ENCODE measurements at regions not wholly inside any gene's neighbourhood (a gene's known extent, or its start where the extent isn't known, plus 50 kb on each side); places are given as distances from the start of the nearest gene placed in this dataset.

DNA sequence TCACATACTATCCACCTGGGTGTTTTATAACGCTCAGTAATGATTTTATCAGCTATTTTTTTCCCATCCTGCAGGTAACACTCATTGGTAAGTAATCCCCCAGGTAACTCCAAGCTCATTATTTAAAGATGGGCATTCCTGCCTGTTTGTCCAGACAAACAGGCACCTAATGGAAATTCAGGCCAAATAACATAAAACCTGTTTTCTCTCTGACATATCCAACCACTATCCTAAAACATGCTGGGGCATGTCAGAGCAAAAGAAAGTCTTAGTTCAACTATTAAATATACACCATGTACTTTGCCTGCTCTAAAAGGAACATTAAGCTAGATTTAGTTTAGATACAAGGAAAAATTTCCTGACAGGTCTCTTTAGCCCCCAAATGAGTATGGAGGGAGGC, 987.7 kb downstream of the TTLL7 start:
- DNase-seq: no peak
- H3K4me3 ChIP-seq: no peak overlapping the region
- H3K4me1 ChIP-seq: no peaks in the 10 kb centered on the region
- H3K27ac ChIP-seq (replicated peaks): no peak overlapping the region
- intact Hi-C loops (cut with micrococcal nuclease): no loop called here
- TF ChIP-seq, protein P1, sequence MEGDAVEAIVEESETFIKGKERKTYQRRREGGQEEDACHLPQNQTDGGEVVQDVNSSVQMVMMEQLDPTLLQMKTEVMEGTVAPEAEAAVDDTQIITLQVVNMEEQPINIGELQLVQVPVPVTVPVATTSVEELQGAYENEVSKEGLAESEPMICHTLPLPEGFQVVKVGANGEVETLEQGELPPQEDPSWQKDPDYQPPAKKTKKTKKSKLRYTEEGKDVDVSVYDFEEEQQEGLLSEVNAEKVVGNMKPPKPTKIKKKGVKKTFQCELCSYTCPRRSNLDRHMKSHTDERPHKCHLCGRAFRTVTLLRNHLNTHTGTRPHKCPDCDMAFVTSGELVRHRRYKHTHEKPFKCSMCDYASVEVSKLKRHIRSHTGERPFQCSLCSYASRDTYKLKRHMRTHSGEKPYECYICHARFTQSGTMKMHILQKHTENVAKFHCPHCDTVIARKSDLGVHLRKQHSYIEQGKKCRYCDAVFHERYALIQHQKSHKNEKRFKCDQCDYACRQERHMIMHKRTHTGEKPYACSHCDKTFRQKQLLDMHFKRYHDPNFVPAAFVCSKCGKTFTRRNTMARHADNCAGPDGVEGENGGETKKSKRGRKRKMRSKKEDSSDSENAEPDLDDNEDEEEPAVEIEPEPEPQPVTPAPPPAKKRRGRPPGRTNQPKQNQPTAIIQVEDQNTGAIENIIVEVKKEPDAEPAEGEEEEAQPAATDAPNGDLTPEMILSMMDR (IDR thresholded peaks at IDR 0.05; ENCODE audit: borderline replicate concordance): no peak
- H3K36me3 ChIP-seq: no peaks in the 10 kb centered on the region
- H3K9me3 ChIP-seq (replicated peaks): no peaks in the 10 kb centered on the region
- no peaks in the 10 kb centered on the region for H3K27me3 ChIP-seq (ENCODE audit: low read depth)

DNA sequence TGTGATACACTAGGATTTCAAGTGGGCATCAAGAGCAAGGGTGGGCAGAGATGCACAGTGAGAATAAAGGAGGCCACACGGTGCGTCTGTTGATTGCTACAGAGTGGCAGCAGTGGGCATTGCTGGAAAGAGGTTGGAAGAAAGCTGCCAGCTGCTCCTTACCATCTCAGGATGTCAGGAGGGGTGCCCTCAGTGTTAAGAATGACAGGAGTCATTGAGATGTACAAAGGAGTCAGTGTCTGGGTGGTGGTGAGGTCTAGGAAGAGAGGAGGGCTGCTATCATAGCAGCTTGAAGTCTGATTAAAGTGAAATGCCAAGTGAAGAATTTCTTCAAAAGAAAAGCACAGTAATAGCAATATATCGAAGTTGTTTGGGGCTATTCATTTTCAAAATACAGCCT, 992.7 kb downstream of the TTLL7 start:
- no peaks in the 10 kb centered on the region for H3K27me3 ChIP-seq (ENCODE audit: low read depth)
- TF ChIP-seq, protein P1 (IDR thresholded peaks at IDR 0.05; ENCODE audit: borderline replicate concordance): no peak
- no peak for DNase-seq

DNA sequence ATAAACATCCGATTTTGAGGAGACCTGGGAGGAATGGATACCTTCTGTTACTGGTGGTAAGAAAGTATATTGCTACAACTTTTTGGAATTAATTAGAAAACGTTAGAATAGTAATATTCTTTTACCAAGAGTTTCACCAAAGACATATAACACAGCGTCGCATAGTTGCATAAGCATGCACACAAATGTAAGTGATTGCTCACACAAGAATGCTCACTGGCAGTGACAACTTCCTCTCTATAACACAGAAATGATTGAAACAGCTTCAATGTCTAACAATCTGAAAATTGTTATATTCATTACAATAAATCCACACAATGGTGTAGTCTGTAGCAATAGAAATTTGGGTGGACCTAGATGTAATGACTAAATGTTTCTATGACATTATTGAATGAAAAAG, 998.6 kb downstream of the TTLL7 start:
- intact Hi-C loops (cut with micrococcal nuclease): no loop called here
- Histone ChIP-seq H3K27me3 (ENCODE audit: low read depth) (no peaks in the 10 kb centered on the region), H3K36me3 (no peaks in the 10 kb centered on the region), H3K27ac (replicated peaks) (no peak overlapping the region), H3K4me1 (peaks cover under 1% of the 10 kb centered on the region), H3K9me3 (replicated peaks) (no peaks in the 10 kb centered on the region), H3K4me3 (no peak overlapping the region)
- TF ChIP-seq, protein P1 (IDR thresholded peaks at IDR 0.05; ENCODE audit: borderline replicate concordance): no peak
- DNase-seq: no peak

More for the DNA sequence above, 992.7 kb downstream of the TTLL7 start:
- no peak overlapping the region for H3K4me3 ChIP-seq
- H3K27ac ChIP-seq (replicated peaks): no peak overlapping the region
- no peaks in the 10 kb centered on the region for H3K9me3 ChIP-seq (replicated peaks)
- intact Hi-C loops (cut with micrococcal nuclease): no loop called here
- H3K4me1 ChIP-seq: no peaks in the 10 kb centered on the region
- no peaks in the 10 kb centered on the region for H3K36me3 ChIP-seq

DNA sequence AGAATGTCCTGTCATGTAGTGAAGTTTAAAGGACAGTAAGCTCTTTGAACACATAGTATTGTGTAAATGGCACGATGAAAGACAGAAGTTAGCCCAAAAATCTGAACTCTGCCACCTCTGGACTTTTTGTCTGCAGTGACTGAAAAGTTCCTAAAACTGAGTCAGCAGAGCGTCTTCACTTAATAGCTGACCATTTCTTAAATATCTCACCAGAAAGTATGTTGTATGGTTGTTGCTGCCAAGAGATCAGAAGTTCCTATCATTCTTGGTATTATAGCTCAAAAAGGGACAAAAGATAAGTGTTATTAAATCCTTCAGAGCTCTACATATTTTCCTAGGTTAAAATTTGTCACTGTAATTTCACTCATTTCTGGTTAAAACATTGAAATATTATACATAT, 1003.0 kb downstream of the TTLL7 start:
- Histone ChIP-seq H3K27ac (replicated peaks) (no peak overlapping the region), H3K9me3 (replicated peaks) (no peaks in the 10 kb centered on the region), H3K4me1 (peaks cover 18% of the 10 kb centered on the region), H3K27me3 (ENCODE audit: low read depth) (no peaks in the 10 kb centered on the region), H3K4me3 (no peak overlapping the region), H3K36me3 (no peaks in the 10 kb centered on the region)
- DNase-seq: no peak
- TF ChIP-seq, protein P1 (IDR thresholded peaks at IDR 0.05; ENCODE audit: borderline replicate concordance): no peak
- intact Hi-C loops (cut with micrococcal nuclease): no loop called here

DNA sequence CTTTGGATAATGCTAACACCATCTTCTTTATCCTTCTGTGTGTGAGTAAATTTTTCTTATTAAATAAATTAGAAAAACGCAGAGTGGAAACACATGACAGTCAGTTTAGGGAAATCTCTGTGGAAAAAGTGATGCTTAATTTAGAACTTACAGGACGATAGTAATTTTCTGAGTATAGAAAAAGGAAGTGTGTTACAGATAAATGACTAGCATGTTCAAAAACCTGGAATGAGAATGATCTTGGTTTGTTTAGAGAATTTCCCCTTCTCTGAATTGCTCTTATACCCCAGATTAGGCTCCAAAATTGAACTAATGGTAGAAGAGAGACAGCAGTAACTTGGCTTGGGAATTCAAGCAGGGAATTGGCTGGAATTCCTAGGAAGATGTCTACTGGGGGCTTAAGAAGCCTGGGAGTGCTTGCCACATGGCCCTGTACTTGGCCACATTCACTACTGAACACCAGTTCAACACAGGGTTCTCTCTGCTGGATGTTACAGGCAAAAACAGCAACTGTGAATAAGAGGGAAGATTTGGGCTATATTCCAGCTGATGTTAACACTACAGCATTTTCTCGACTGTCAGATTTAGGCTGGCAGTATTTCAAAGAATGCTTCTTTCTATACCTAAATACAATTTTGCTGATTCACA, 1004.2 kb downstream of the TTLL7 start:
- H3K27me3 ChIP-seq (ENCODE audit: low read depth): no peaks in the 10 kb centered on the region
- H3K36me3 ChIP-seq: no peaks in the 10 kb centered on the region
- H3K4me1 ChIP-seq: peaks cover 18% of the 10 kb centered on the region
- no peaks in the 10 kb centered on the region for H3K9me3 ChIP-seq (replicated peaks)
- intact Hi-C loops (cut with micrococcal nuclease): no loop called here
- no peak for DNase-seq
- H3K4me3 ChIP-seq: no peak overlapping the region
- TF ChIP-seq, protein P1 (IDR thresholded peaks at IDR 0.05; ENCODE audit: borderline replicate concordance): no peak
- peak overlapping the region; percentile 7 for H3K27ac ChIP-seq (replicated peaks)

All from left ventricle myocardium inferior (tissue), 1 donor.